Adrenal gland (tissue), 5 donors: ENCODE measurements at regions not wholly inside any gene's neighbourhood (a gene's known extent, or its start where the extent isn't known, plus 50 kb on each side); places are given as distances from the start of the nearest gene placed in this dataset.

ENCODE experiments used
- CTCF ChIP-seq, 6 experiments: fragments of 450-650 bp in 4 of 6; fragments of 200-600 bp in 2 of 6; sonication (generic) in 1 of 6; IDR thresholded peaks; 1 replicate in 5 of 6; 2 replicates in 1 of 6; pipeline versions ENCODE4 v1.5.1 to v1.8.0; 2016 to 2021; ENCODE audit warnings: antibody characterized with exemption in 6 of 6, mild to moderate bottlenecking in 2 of 6, moderate library complexity in 1 of 6
- POLR2A ChIP-seq, 2 donors: fragments of 450-650 bp; IDR thresholded peaks; one replicate each; pipeline ENCODE4 v1.6.1; 2017; ENCODE audit warnings: antibody characterized with exemption in 2 of 2, mild to moderate bottlenecking in 2 of 2, moderate library complexity in 1 of 2
- donor health status: DM: no; HTN: no; CAD: no.

- no peak for TF ChIP-seq CTCF (IDR thresholded peaks at IDR 0.05)
- TF ChIP-seq POLR2A (IDR thresholded peaks at IDR 0.05) = no peak
Observed at GRCh38 chr12:115149685-115150378, 465.9 kb upstream of the TBX3 start.
